ENCODE measurements at regions not wholly inside any gene's neighbourhood (a gene's known extent, or its start where the extent isn't known, plus 50 kb on each side); places are given as distances from the start of the nearest gene placed in this dataset.
"Not testable (repeated sequence)": the region's sequence is repeated elsewhere in the genome, so short reads cannot be mapped to it uniquely, and the experiment has no call there.

DNA sequence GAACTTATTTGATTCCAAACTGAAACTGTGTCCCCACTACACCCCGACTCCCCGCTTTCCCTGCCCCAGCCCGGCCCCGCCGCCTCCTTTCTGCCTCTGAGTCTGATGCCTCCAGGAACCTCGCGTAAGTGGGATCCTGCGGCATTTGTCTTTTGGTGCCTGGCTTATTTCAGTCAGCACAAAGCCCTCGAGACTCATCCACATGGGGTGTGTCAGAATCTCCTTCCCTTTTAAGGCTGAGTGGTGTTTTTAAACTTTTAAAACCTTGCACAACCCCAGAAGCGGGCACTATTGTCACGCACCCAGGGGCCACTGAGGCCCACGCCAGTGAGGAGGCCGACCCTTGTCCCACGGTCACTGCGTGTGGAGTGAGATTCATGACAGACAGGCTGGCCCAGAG, 206.9 kb downstream of the NPIPB11 start:
- DNase-seq, result not testable (repeated sequence)

DNA sequence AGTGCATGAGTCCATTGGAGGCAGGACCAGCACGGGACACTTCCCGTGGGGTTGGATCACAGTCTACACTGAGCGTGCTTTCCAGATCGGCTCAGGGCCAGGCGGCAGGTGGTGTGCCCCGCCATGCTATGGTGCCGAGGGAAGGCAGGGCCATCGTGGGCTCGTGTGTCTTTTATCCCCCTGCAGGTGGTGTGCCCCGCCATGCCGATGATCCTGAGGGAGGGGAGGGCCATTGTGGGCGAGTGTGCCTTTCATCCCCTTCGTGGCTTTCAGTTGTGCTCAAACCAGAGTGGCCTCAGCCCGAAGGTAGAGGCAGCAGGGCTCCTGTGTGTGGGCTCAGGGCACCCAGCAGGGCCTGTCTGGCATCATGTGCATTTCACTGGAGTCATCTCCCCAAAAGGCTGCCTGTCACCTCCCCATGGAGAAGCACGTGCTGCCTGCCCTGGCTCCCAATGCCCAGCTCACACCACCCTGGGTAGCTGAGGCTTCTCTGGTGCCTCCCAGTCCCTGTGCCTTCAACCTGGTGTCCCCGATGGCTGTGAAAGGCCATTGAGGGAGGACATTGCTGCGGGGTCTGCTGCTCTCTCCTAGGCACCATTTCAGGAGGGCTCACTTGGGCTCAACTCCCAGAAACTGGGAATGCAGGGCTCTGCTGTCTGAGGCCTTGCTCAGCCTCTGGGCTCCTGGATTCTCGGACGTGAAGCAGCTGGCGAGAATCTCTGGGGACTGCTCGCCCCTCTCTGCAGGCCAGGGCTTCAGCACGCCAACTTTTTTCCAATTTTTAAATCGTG, 207.6 kb downstream of the NPIPB11 start:
- DNase-seq, result no peak

DNA sequence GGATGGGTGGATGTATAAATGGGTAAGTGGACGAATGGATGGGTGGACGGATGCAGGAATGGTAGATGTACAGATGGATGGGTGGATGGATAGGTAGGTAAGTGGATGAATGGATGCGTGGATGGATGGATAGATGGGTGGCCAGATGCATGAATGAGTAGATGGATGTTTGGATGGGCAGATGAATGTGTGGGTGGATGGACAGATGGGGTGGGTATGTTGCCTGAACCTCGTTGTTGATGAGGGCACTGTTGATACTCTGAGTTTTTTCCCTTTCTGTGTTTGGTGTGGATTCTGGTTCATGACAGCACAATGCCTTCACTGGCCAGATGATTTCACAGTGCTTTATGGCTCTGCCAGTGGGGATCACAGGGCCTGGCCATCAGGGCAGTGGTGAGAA, 208.3 kb downstream of the NPIPB11 start:
- DNase-seq, result no peak

- not testable (repeated sequence) for DNase-seq
Observed at GRCh38 chr16:29197494-29198100, 208.9 kb downstream of the NPIPB11 start.

DNA sequence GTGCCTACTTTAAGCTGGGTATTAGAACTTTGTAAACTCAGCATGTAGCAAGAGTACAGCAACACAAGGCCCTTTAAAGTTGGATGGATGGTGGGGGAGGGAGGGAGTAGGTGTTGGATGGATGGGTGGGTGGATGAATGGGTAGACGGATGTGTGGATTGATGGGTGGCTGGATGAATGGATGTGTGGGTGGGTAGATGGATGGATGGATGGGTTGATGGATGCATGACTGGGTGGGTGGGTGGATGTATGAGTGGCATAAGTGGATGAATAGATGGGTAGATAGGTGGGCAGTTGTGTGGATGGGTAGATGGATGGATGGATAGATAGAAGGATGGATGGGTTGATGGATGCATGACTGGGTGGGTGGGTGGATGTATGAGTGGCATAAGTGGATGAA, 209.8 kb downstream of the NPIPB11 start:
- not testable (repeated sequence) for DNase-seq

DNA sequence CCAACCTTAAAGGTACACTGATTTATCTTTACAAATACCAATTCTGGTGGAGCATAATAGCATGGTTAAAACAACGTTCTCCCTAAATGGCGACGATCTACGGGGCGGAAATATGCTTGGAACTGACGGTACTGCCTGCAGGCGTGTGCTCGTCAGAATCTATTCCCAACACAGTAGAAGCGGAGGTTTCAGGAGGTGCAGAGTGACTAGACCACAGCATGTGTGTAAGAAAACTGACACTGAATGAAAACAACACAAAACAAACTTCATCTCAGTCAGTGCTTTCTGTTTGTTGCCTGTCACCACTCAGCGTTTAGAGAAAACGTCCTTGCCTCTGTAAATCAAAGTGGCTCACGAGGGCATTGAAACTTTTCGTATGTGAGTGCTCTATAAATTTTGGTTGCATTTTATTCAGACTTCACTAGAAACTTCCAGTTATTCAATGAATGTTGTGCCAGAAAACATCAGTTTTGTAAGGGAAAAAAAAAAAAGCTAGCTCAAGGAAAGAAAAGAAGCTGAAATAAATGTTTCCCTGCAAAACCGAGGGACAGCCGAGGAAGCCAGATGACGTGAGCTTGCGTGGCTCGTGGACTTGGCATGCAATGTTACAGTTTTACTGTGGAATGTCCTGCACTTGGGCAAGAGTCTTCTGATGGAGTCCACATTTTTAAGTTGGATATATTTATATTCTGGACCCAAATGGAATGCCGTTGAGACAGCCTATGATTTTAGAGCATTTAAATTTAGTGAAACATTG, 210.4 kb downstream of the LAT start:
- DNase-seq, result not testable (repeated sequence)

- not testable (repeated sequence) for DNase-seq
Observed at GRCh38 chr16:29194185-29194844, 209.5 kb downstream of the LAT start.

- DNase-seq, result not testable (repeated sequence)
Observed at GRCh38 chr16:29193634-29194033, 208.8 kb downstream of the LAT start.

- DNase-seq, result not testable (repeated sequence)
Observed at GRCh38 chr16:29193248-29193574, 208.4 kb downstream of the LAT start.

DNA sequence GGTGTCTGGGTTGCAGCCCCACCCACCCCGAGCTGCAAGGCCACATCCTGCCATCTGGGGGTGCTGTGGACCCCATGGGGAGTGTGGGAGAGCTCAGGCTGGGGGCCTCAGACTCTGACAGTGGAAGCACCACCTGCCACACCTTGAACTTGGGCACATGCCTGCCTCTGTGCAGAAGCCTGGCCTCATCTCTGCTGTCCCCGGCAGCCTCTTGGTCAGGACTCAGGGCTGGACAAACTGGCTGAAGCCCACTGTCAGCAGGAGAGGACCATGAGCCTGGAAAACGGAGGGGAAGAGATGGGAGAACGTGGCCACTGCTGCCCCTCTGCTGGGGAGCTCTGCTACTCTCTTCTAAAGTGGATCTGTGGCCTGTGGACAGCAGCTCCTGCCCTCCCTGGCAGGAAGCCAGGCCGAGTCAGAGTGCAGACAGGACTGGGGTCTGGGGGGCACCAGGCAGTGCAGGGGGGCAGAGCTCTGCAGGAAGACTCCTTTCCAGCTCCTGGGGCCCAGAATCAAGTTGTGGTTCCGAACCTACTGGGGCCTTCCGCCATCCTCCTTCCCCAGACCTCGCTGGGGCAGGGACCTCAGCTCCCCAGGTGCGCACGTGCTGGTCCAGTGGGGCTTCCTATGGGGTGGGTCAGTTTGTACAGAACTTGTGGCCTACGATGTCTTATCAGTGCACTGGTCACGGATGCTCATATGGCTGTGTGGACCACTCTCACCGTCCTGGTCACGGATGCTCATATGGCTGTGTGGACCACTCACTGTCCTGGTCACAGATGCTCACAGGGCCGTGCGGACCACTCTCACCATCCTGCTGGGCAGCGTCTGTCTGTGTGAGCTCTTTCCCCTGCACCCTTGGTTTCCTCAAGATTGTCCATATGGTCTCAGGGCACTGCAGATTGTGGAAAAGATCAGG, 207.7 kb downstream of the LAT start:
- no peak for DNase-seq

GRCh38 chr16:29191636-29192180, 206.9 kb downstream of the LAT start:
- not testable (repeated sequence) for DNase-seq

DNA sequence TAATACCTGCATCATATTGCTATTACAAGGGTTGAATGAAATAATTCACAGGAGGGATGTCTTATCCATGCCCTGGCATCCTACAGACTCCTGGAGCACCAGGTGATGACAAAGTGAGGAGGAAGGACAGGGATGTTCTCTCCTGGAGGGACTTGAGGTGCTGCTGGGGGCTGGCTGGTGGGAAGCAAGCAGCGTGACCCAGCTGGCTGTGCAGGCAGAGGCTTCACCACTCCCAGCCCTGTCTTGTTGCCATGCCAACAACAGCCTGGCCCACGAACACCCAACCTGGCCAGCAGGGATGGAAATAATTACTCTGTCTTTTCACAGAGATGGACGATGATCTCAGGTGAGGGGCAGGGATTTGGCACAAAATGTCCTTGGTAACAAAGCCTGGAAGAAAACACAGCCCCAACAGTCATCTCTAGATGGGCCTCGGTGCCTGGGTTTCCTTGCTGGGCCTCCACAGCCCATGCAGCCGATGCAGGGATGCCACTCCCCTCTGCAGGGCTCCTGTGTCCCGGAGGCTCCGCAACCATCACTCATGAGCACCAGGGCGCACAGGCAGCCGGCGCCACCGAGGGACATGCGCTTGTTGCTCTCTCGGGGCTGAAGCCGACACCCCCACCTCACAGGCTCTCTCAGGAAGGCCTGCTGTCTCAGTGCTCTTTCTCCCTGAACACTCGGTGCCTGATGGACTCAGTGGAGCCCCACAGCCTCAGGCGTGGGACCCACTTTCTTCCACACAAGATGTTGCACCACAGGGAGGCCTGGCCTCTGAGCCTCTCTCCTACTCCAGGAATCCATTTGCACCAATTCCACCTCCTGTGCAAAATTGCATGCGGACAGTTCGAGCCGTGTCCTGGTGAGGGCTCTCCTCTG, 205.9 kb downstream of the LAT start:
- DNase-seq, result not testable (repeated sequence)

GRCh38 chr16:29188806-29189205, 204.0 kb downstream of the LAT start:
- not testable (repeated sequence) for DNase-seq

DNA sequence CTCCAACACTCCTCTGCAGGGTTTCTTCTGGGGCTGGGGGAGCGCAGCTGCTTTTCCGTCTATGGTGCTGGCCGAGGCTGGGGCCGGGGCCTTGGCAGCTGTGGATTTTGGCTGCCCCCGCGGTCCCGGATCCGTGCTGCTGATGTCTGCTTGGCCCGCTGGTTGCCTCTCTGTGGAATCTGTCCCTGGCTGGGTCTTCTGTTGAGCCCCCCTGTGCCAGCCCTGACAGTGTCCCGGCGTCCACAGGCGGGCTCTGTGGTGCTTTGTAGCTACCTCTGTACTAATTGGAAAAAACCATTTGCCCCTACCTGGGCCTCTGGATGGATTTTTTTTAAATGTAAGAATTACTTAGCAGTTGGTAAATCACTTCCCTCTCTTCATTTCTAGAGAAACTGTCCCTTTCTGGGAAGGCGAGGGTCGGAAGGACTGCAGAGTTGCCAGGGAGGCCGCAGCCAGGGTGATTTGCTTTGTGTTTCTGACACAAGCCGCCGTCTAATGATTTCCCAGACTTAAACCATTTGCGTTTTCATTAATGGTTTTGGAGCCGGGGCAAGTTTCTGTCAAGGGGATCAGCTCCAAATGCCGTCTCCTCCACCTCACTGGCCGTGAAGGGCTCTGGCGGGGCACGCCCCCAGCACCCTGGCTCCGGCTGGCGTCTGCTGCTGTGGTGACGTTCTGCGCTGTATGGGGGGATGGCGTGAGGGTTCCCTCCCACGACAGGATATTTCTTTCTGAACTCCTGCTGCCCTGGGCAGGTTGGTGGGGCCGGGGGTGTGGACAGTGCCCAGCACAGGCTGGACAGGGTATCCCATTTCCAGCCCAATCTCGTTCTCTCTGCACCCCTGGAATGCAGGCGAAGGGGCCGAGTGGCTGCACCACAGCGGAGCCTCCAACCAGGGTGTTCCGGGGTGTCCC, 201.7 kb downstream of the LAT start:
- not testable (repeated sequence) for DNase-seq

- not testable (repeated sequence) for DNase-seq
Observed at GRCh38 chr16:29185872-29186271, 201.0 kb downstream of the LAT start.

DNA sequence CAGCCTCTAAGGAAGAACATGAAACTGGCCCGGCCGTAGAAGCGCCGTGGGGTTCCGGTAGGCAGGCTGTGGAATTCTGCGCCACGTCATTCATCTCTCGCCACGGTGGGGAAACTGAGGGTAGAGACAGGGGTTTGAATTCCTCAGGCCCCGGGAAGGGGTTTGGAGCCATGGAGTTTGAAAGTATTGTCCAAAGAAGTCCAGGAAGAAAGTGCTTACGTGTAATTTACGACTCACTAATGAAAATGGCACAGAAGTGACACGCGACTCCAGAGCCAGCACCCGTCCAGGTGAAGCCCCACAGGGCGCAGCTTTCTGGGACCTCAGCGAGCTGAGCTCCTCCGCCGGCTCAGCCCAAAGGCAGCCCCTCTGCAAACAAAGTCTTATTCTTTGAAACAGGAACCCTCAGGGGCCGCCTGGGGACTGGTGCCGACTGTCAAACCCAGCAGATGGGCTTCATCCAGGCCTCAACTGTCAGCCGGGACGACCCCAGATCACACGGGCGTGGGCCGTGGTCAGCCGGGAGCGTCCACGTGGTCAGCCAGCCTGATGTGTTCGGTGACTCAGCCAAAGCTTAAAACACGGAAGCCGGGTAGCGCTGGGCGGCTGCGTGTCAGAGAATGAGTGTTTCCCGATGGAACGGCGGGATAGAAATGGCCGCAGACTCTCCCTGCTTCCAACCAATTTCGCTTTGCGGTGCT, 200.0 kb downstream of the LAT start:
- peak; percentile 50 for DNase-seq

GRCh38 chr16:29182940-29183868, 198.4 kb downstream of the LAT start:
- DNase-seq, result not testable (repeated sequence)

Measured in left kidney (tissue), 1 donor.